ENCODE measurements at regions not wholly inside any gene's neighbourhood (a gene's known extent, or its start where the extent isn't known, plus 50 kb on each side); places are given as distances from the start of the nearest gene placed in this dataset.
"Not testable (repeated sequence)": the region's sequence is repeated elsewhere in the genome, so short reads cannot be mapped to it uniquely, and the experiment has no call there.

GRCh38 chr6:113009682-113010081 is 662.6 kb downstream of the RFPL4B start:
- no peak for DNase-seq

GRCh38 chr6:113010196-113010989 is 663.3 kb downstream of the RFPL4B start:
- no peak for DNase-seq

GRCh38 chr6:113011389-113011788 is 664.3 kb downstream of the RFPL4B start:
- no peak for DNase-seq

- DNase-seq = no peak
Observed at GRCh38 chr6:113011801-113012200, 664.7 kb downstream of the RFPL4B start.

- no peak for DNase-seq
Observed at GRCh38 chr6:113015249-113015648, 668.1 kb downstream of the RFPL4B start.

GRCh38 chr6:113017353-113017752 is 670.2 kb downstream of the RFPL4B start:
- no peak for DNase-seq

- DNase-seq = no peak
Observed at GRCh38 chr6:113018351-113019151, 671.4 kb downstream of the RFPL4B start.

GRCh38 chr6:113019176-113019575 is 672.0 kb downstream of the RFPL4B start:
- no peak for DNase-seq

GRCh38 chr6:113027780-113028179 is 680.6 kb downstream of the RFPL4B start:
- DNase-seq = no peak

- not testable (repeated sequence) for DNase-seq
Observed at GRCh38 chr6:113029161-113029560, 682.0 kb downstream of the RFPL4B start.

GRCh38 chr6:113031591-113032238 is 684.6 kb downstream of the RFPL4B start:
- no peak for DNase-seq

- DNase-seq = no peak
Observed at GRCh38 chr6:113039005-113039404, 691.9 kb downstream of the RFPL4B start.

GRCh38 chr6:113047148-113047547 is 700.0 kb downstream of the RFPL4B start:
- DNase-seq = no peak

- DNase-seq = no peak
Observed at GRCh38 chr6:113047932-113048331, 700.8 kb downstream of the RFPL4B start.

GRCh38 chr6:113048741-113049140 is 701.6 kb downstream of the RFPL4B start:
- no peak for DNase-seq

- no peak for DNase-seq
Observed at GRCh38 chr6:113049190-113049589, 702.1 kb downstream of the RFPL4B start.

GRCh38 chr6:113050010-113050858 is 703.1 kb downstream of the RFPL4B start:
- DNase-seq = no peak

GRCh38 chr6:113050979-113051378 is 703.8 kb downstream of the RFPL4B start:
- no peak for DNase-seq

- DNase-seq = no peak
Observed at GRCh38 chr6:113052506-113052905, 705.4 kb downstream of the RFPL4B start.

GRCh38 chr6:113055061-113055460 is 707.9 kb downstream of the RFPL4B start:
- DNase-seq = no peak

GRCh38 chr6:113055998-113056397 is 708.9 kb downstream of the RFPL4B start:
- no peak for DNase-seq

- no peak for DNase-seq
Observed at GRCh38 chr6:113057567-113058053, 710.5 kb downstream of the RFPL4B start.

Data from AML-193 (cell line).